Fibroblast of villous mesenchyme (primary cell): ENCODE measurements at regions not wholly inside any gene's neighbourhood (a gene's known extent, or its start where the extent isn't known, plus 50 kb on each side); places are given as distances from the start of the nearest gene placed in this dataset.
"Not testable (repeated sequence)": the region's sequence is repeated elsewhere in the genome, so short reads cannot be mapped to it uniquely, and the experiment has no call there.

Experiments
- DNase-seq: peaks from one replicate; pipeline ENCODE4 v3.0.0-alpha.2; 2010; ENCODE audit warnings: low read depth
- H3K4me3 ChIP-seq: 2 replicates; pipeline ENCODE4 v1.5.1; 2011; ENCODE audit warnings: low read depth, mild to moderate bottlenecking, low read length
- CTCF ChIP-seq: IDR thresholded peaks from 2 replicates; pipeline ENCODE4 v1.5.1; 2012; ENCODE audit warnings: low read depth, mild to moderate bottlenecking, low read length; ENCODE audit not compliant: insufficient read depth

- no peak for TF ChIP-seq CTCF
- no peak for DNase-seq
- no peak overlapping the region for H3K4me3 ChIP-seq
Observed at GRCh38 chr7:119233015-119233414, 1008.5 kb downstream of the ANKRD7 start.

GRCh38 chr7:119252962-119253361 lies 1020.0 kb upstream of the KCND2 start:
- H3K4me3 ChIP-seq, result no peak overlapping the region
- TF ChIP-seq CTCF, result no peak
- no peak for DNase-seq

- no peak for TF ChIP-seq CTCF
- DNase-seq, result peak; percentile 15
- H3K4me3 ChIP-seq, result no peak overlapping the region
Observed at GRCh38 chr7:119254742-119255141, 1018.2 kb upstream of the KCND2 start.

- no peak overlapping the region for H3K4me3 ChIP-seq
- DNase-seq, result no peak
- no peak for TF ChIP-seq CTCF
Observed at GRCh38 chr7:119256001-119256400, 1017.0 kb upstream of the KCND2 start.

GRCh38 chr7:119256446-119257131 lies 1016.4 kb upstream of the KCND2 start:
- DNase-seq, result no peak
- H3K4me3 ChIP-seq, result no peak overlapping the region
- no peak for TF ChIP-seq CTCF

- H3K4me3 ChIP-seq, DNase-seq: not testable (repeated sequence)
Observed at GRCh38 chr7:119266790-119267189, 1006.2 kb upstream of the KCND2 start.

GRCh38 chr7:119270045-119270464 lies 1002.9 kb upstream of the KCND2 start:
- DNase-seq, result peak; percentile 74
- peak; percentile 89 for TF ChIP-seq CTCF

More at GRCh38 chr7:119270045-119270464, 1002.9 kb upstream of the KCND2 start:
- H3K4me3 ChIP-seq, result no peak overlapping the region
